ENCODE measurements at regions not wholly inside any gene's neighbourhood (a gene's known extent, or its start where the extent isn't known, plus 50 kb on each side); places are given as distances from the start of the nearest gene placed in this dataset.
"Not testable (repeated sequence)": the region's sequence is repeated elsewhere in the genome, so short reads cannot be mapped to it uniquely, and the experiment has no call there.

GRCh38 chr10:61586829-61587228 is 75.9 kb upstream of the CABCOCO1 start:
- DNase-seq (ENCODE audit: low read depth, low spot score) = no peak
- Histone ChIP-seq H3K36me3 (ENCODE audit: control insufficient read depth, insufficient read depth, low read length) (no peaks in the 10 kb centered on the region), H3K9me3 (ENCODE audit: control insufficient read depth, insufficient read depth, low read depth, low read length) (no peaks in the 10 kb centered on the region), H3K4me1 (ENCODE audit: control insufficient read depth, insufficient read depth, low read length) (no peaks in the 10 kb centered on the region), H3K4me3 (ENCODE audit: low read depth in 2 of 2, low read length in 2 of 2) (no peak overlapping the region), H3K27me3 (ENCODE audit: control insufficient read depth, insufficient read depth, low read length) (no peaks in the 10 kb centered on the region), H3K27ac (ENCODE audit: low read length) (no peak overlapping the region)
- ChIA-PET CTCF (no interaction called here), POLR2A (no interaction called here)
- TF ChIP-seq TCF7L2 (IDR thresholded peaks at IDR 0.05; ENCODE audit: low read depth, low read length) = no peak
- TF ChIP-seq REST (IDR thresholded peaks at IDR 0.05; ENCODE audit: insufficient read depth in 1 of 2, low read depth in 2 of 2, low read length in 1 of 2) = no peak
- TF ChIP-seq CTCF (IDR thresholded peaks at IDR 0.05) = no peak
- TF ChIP-seq SIN3A (IDR thresholded peaks at IDR 0.05; ENCODE audit: borderline replicate concordance, insufficient read depth, low read depth, low read length) = no peak
- TF ChIP-seq POLR2AphosphoS5 (IDR thresholded peaks at IDR 0.05; ENCODE audit: low read depth, low read length) = no peak
- intact Hi-C loops (cut with micrococcal nuclease; ENCODE audit: unreplicated experiment) = no loop called here
- no TSS peak for BruUV-seq (replicated peaks)
- in situ Hi-C loops (cut with HindIII; ENCODE audit: low pct_unique_long_range_greater_than_20kb, low sequenced_read_pairs) = no loop called here
- ATAC-seq = no peak

- ATAC-seq (no peak), DNase-seq (ENCODE audit: low read depth, low spot score) (no peak)
- no peaks in the 10 kb centered on the region for H3K27me3 ChIP-seq (ENCODE audit: control insufficient read depth, insufficient read depth, low read length)
- no peaks in the 10 kb centered on the region for H3K9me3 ChIP-seq (ENCODE audit: control insufficient read depth, insufficient read depth, low read depth, low read length)
- BruUV-seq (replicated peaks) = no TSS peak
- ChIA-PET CTCF (no interaction called here), POLR2A (no interaction called here)
- in situ Hi-C loops (cut with HindIII; ENCODE audit: low pct_unique_long_range_greater_than_20kb, low sequenced_read_pairs) (no loop called here), intact Hi-C loops (cut with micrococcal nuclease; ENCODE audit: unreplicated experiment) (no loop called here)
- no peak for TF ChIP-seq TCF7L2 (IDR thresholded peaks at IDR 0.05; ENCODE audit: low read depth, low read length)
- no peak for TF ChIP-seq REST (IDR thresholded peaks at IDR 0.05; ENCODE audit: insufficient read depth in 1 of 2, low read depth in 2 of 2, low read length in 1 of 2)
- no peak for TF ChIP-seq POLR2AphosphoS5 (IDR thresholded peaks at IDR 0.05; ENCODE audit: low read depth, low read length)
- no peak for TF ChIP-seq SIN3A (IDR thresholded peaks at IDR 0.05; ENCODE audit: borderline replicate concordance, insufficient read depth, low read depth, low read length)
- TF ChIP-seq CTCF (IDR thresholded peaks at IDR 0.05) = no peak
- H3K4me3 ChIP-seq (ENCODE audit: low read depth in 2 of 2, low read length in 2 of 2) = no peak overlapping the region
- no peaks in the 10 kb centered on the region for H3K36me3 ChIP-seq (ENCODE audit: control insufficient read depth, insufficient read depth, low read length)
- H3K27ac ChIP-seq (ENCODE audit: low read length) = no peak overlapping the region
- H3K4me1 ChIP-seq (ENCODE audit: control insufficient read depth, insufficient read depth, low read length) = no peaks in the 10 kb centered on the region
These were observed 82.1 kb upstream of the CABCOCO1 start for GRCh38 chr10:61580608-61581007.

GRCh38 chr10:61570204-61570603 is 92.5 kb upstream of the CABCOCO1 start:
- DNase-seq (ENCODE audit: low read depth, low spot score); in situ Hi-C loops (cut with HindIII; ENCODE audit: low pct_unique_long_range_greater_than_20kb, low sequenced_read_pairs); intact Hi-C loops (cut with micrococcal nuclease; ENCODE audit: unreplicated experiment); BruUV-seq (replicated peaks); POLR2A ChIA-PET; H3K36me3 ChIP-seq (ENCODE audit: control insufficient read depth, insufficient read depth, low read length); H3K4me1 ChIP-seq (ENCODE audit: control insufficient read depth, insufficient read depth, low read length); H3K9me3 ChIP-seq (ENCODE audit: control insufficient read depth, insufficient read depth, low read depth, low read length); H3K4me3 ChIP-seq (ENCODE audit: low read depth in 2 of 2, low read length in 2 of 2); ATAC-seq; CTCF ChIA-PET; H3K27ac ChIP-seq (ENCODE audit: low read length); H3K27me3 ChIP-seq (ENCODE audit: control insufficient read depth, insufficient read depth, low read length): not testable (repeated sequence)

Measured in Panc1 (cell line).